GM12892 (cell line): ENCODE measurements at regions not wholly inside any gene's neighbourhood (a gene's known extent, or its start where the extent isn't known, plus 50 kb on each side); places are given as distances from the start of the nearest gene placed in this dataset.

Source experiments
- DNase-seq: peaks from one replicate; pipeline ENCODE4 v3.0.0; 2011; ENCODE audit not compliant: insufficient read length
- FAIRE-seq: peaks from 2 replicates; lab custom pipeline; 2011; peaks lifted over from hg19 to GRCh38; lab: Jason Lieb, UNC
- POLR2A ChIP-seq: IDR thresholded peaks from 2 replicates; pipeline ENCODE4 v1.6.1; 2011; ENCODE audit warnings: low read depth, low read length, control low read depth
- POLR2AphosphoS5 ChIP-seq: IDR thresholded peaks from 2 replicates; pipeline ENCODE4 v1.6.1; 2011; ENCODE audit warnings: low read depth, low read length, control low read depth
- TAF1 ChIP-seq: IDR thresholded peaks from 2 replicates; pipeline ENCODE4 v1.6.1; 2011; ENCODE audit warnings: low read depth, mild to moderate bottlenecking, control low read depth, low read length, borderline replicate concordance

- no peak for FAIRE-seq
- no peak for TF ChIP-seq TAF1
- no peak for DNase-seq
Observed at GRCh38 chr5:171586436-171586835, 167.0 kb downstream of the FGF18 start.

GRCh38 chr5:171588046-171588445, 168.6 kb downstream of the FGF18 start:
- DNase-seq (no peak), FAIRE-seq (no peak)
- TF ChIP-seq POLR2A (no peak), TAF1 (no peak), POLR2AphosphoS5 (no peak)

GRCh38 chr5:171588790-171589189, 169.3 kb downstream of the FGF18 start:
- TF ChIP-seq POLR2A (no peak), TAF1 (no peak), POLR2AphosphoS5 (no peak)
- FAIRE-seq (no peak), DNase-seq (no peak)

- DNase-seq (no peak), FAIRE-seq (no peak)
- no peak for TF ChIP-seq TAF1
- no peak for TF ChIP-seq POLR2AphosphoS5
- no peak for TF ChIP-seq POLR2A
Observed at GRCh38 chr5:171589461-171589860, 170.0 kb downstream of the FGF18 start.

GRCh38 chr5:171592076-171592475, 172.6 kb downstream of the FGF18 start:
- TF ChIP-seq TAF1, result no peak
- TF ChIP-seq POLR2A, result no peak
- TF ChIP-seq POLR2AphosphoS5, result no peak
- FAIRE-seq (no peak), DNase-seq (no peak)

GRCh38 chr5:171592736-171593135, 173.3 kb downstream of the FGF18 start:
- FAIRE-seq (no peak), DNase-seq (no peak)
- no peak for TF ChIP-seq POLR2A
- TF ChIP-seq TAF1, result no peak
- TF ChIP-seq POLR2AphosphoS5, result no peak

GRCh38 chr5:171593401-171593800, 174.0 kb downstream of the FGF18 start:
- DNase-seq (no peak), FAIRE-seq (no peak)

GRCh38 chr5:171593976-171594375, 174.5 kb downstream of the FGF18 start:
- DNase-seq (no peak), FAIRE-seq (no peak)
- TF ChIP-seq POLR2A (no peak), TAF1 (no peak), POLR2AphosphoS5 (no peak)

More at GRCh38 chr5:171593401-171593800, 174.0 kb downstream of the FGF18 start:
- no peak for TF ChIP-seq POLR2AphosphoS5
- TF ChIP-seq TAF1, result no peak
- no peak for TF ChIP-seq POLR2A

GRCh38 chr5:171595401-171595800, 176.0 kb downstream of the FGF18 start:
- FAIRE-seq, result no peak
- no peak for TF ChIP-seq TAF1
- TF ChIP-seq POLR2AphosphoS5, result no peak
- no peak for TF ChIP-seq POLR2A
- DNase-seq, result no peak

- FAIRE-seq, result no peak
- TF ChIP-seq POLR2AphosphoS5, result no peak
- TF ChIP-seq POLR2A, result no peak
- no peak for TF ChIP-seq TAF1
Observed at GRCh38 chr5:171595801-171596231, 176.4 kb downstream of the FGF18 start.

GRCh38 chr5:171596391-171596878, 177.0 kb downstream of the FGF18 start:
- DNase-seq (no peak), FAIRE-seq (no peak)
- no peak for TF ChIP-seq TAF1
- no peak for TF ChIP-seq POLR2A
- TF ChIP-seq POLR2AphosphoS5, result no peak

More at GRCh38 chr5:171595801-171596231, 176.4 kb downstream of the FGF18 start:
- DNase-seq, result no peak

GRCh38 chr5:171597946-171598640, 178.6 kb downstream of the FGF18 start:
- TF ChIP-seq POLR2A, result no peak
- no peak for TF ChIP-seq POLR2AphosphoS5
- no peak for TF ChIP-seq TAF1
- no peak for FAIRE-seq
- no peak for DNase-seq
